ENCODE measurements at regions not wholly inside any gene's neighbourhood (a gene's known extent, or its start where the extent isn't known, plus 50 kb on each side); places are given as distances from the start of the nearest gene placed in this dataset.

DNA sequence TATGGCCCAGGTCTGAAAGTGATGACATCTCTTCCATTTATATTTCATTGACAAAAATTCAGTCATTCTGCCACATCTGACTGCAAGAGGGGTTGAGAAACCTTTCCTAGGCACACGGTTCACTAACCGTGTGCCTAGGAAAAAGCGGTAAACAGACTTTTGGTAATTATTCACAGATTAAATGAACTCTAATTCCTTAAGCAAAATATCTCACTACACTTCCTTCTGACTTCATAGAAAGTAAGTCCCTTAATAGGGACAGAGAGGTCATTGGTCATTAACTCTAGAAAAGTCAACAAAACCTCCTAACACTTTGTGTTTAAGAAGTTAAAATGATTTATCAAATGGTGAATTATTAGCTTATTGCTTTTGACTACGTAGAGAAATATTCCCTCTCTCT lies 205.1 kb downstream of the PDHA2 start:
- H3K27me3 Mint-ChIP-seq = no peaks in the 10 kb centered on the region
- H3K27ac ChIP-seq (ENCODE audit: low read depth, low read length) = no peak overlapping the region
- peaks cover 0 to 7% (median 0%) of the 10 kb centered on the region in 11 donors for H3K9me3 Mint-ChIP-seq
- ChIA-PET POLR2A (no interaction called here), CTCF (no interaction called here)
- H3K4me1 ChIP-seq (ENCODE audit: control insufficient read depth in 2 of 2, insufficient read depth in 2 of 2, low read length in 2 of 2) = no peaks in the 10 kb centered on the region
- H3K4me3 ChIP-seq (ENCODE audit: low read length) = no peak overlapping the region
- DNase-seq (no peak), ATAC-seq (no peak)
- H3K4me3 Mint-ChIP-seq = no peak overlapping the region
- H3K36me3 Mint-ChIP-seq = no peaks in the 10 kb centered on the region
- H3K27me3 ChIP-seq (ENCODE audit: control insufficient read depth in 2 of 2, insufficient read depth in 2 of 2, low read length in 2 of 2) = no peaks in the 10 kb centered on the region
- H3K4me1 Mint-ChIP-seq = no peaks in the 10 kb centered on the region
- no peaks in the 10 kb centered on the region for H3K36me3 ChIP-seq (ENCODE audit: control insufficient read depth in 2 of 3, insufficient read depth in 3 of 3, low read length in 3 of 3)
- H3K9me3 ChIP-seq (ENCODE audit: control insufficient read depth in 2 of 3, low read length in 3 of 3) = no peaks in the 10 kb centered on the region
- intact Hi-C loops (cut with micrococcal nuclease) = no loop called here
- H3K27ac Mint-ChIP-seq = no peak overlapping the region

GRCh38 chr4:96052827-96053226 lies 212.9 kb downstream of the PDHA2 start:
- H3K36me3 Mint-ChIP-seq = no peaks in the 10 kb centered on the region
- no peaks in the 10 kb centered on the region for H3K36me3 ChIP-seq (ENCODE audit: control insufficient read depth in 2 of 3, insufficient read depth in 3 of 3, low read length in 3 of 3)
- ATAC-seq (no peak), DNase-seq (no peak)
- H3K9me3 ChIP-seq (ENCODE audit: control insufficient read depth in 2 of 3, low read length in 3 of 3) = no peaks in the 10 kb centered on the region
- H3K27ac Mint-ChIP-seq = no peak overlapping the region
- H3K4me1 ChIP-seq (ENCODE audit: control insufficient read depth in 2 of 2, insufficient read depth in 2 of 2, low read length in 2 of 2) = no peaks in the 10 kb centered on the region
- intact Hi-C loops (cut with micrococcal nuclease) = no loop called here
- no peaks in the 10 kb centered on the region for H3K4me1 Mint-ChIP-seq
- no peak overlapping the region for H3K4me3 ChIP-seq (ENCODE audit: low read length)
- H3K9me3 Mint-ChIP-seq = peaks cover 0 to 3% (median 0%) of the 10 kb centered on the region in 11 donors
- no peak overlapping the region for H3K4me3 Mint-ChIP-seq
- ChIA-PET CTCF (no interaction called here), POLR2A (no interaction called here)
- H3K27me3 Mint-ChIP-seq = peaks cover 0 to 6% (median 0%) of the 10 kb centered on the region in 5 donors
- no peak overlapping the region for H3K27ac ChIP-seq (ENCODE audit: low read depth, low read length)
- H3K27me3 ChIP-seq (ENCODE audit: control insufficient read depth in 2 of 2, insufficient read depth in 2 of 2, low read length in 2 of 2) = no peaks in the 10 kb centered on the region

GRCh38 chr4:96056346-96056934 lies 216.5 kb downstream of the PDHA2 start:
- Mint-ChIP-seq H3K27ac (no peak overlapping the region), H3K36me3 (no peaks in the 10 kb centered on the region), H3K9me3 (peaks cover 0 to 5% (median 0%) of the 10 kb centered on the region in 11 donors), H3K4me3 (no peak overlapping the region), H3K4me1 (no peaks in the 10 kb centered on the region), H3K27me3 (peaks cover 0 to 6% (median 0%) of the 10 kb centered on the region in 5 donors)
- ATAC-seq (no peak), DNase-seq (no peak)
- intact Hi-C loops (cut with micrococcal nuclease) = no loop called here
- no peaks in the 10 kb centered on the region for H3K9me3 ChIP-seq (ENCODE audit: control insufficient read depth in 2 of 3, low read length in 3 of 3)
- no peak overlapping the region for H3K27ac ChIP-seq (ENCODE audit: low read depth, low read length)
- ChIA-PET POLR2A (no interaction called here), CTCF (no interaction called here)
- no peaks in the 10 kb centered on the region for H3K36me3 ChIP-seq (ENCODE audit: control insufficient read depth in 2 of 3, insufficient read depth in 3 of 3, low read length in 3 of 3)
- no peaks in the 10 kb centered on the region for H3K27me3 ChIP-seq (ENCODE audit: control insufficient read depth in 2 of 2, insufficient read depth in 2 of 2, low read length in 2 of 2)
- H3K4me3 ChIP-seq (ENCODE audit: low read length) = no peak overlapping the region
- no peaks in the 10 kb centered on the region for H3K4me1 ChIP-seq (ENCODE audit: control insufficient read depth in 2 of 2, insufficient read depth in 2 of 2, low read length in 2 of 2)

DNA sequence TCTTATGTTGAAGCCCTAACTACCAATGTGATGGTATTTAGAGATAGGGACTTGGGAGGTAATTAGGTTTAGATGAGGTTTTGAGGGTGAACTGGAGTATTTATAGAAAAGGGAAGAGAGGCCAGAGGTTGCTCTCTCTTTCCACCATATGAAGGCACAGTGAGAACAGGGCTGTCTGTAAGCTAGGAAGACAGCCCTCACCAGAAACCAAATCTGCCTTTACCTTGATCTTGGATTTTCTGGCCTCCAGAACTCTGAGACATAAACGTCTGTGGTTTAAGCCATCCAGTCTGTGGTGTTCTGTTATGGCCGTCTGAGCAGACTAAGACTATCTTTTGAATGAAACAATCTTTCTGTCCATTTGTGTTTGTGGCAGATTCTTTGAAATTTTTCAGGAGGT lies 223.7 kb downstream of the PDHA2 start:
- no peak overlapping the region for H3K27ac Mint-ChIP-seq
- H3K4me3 ChIP-seq (ENCODE audit: low read length) = no peak overlapping the region
- POLR2A ChIA-PET = no interaction called here
- no peak overlapping the region for H3K4me3 Mint-ChIP-seq
- no peaks in the 10 kb centered on the region for H3K27me3 ChIP-seq (ENCODE audit: control insufficient read depth in 2 of 2, insufficient read depth in 2 of 2, low read length in 2 of 2)
- no peaks in the 10 kb centered on the region for H3K27me3 Mint-ChIP-seq
- ATAC-seq = no peak
- H3K4me1 Mint-ChIP-seq = no peaks in the 10 kb centered on the region
- H3K9me3 Mint-ChIP-seq = peaks cover 0 to 10% (median 0%) of the 10 kb centered on the region in 11 donors
- intact Hi-C loops (cut with micrococcal nuclease) = no loop called here
- no peak overlapping the region for H3K27ac ChIP-seq (ENCODE audit: low read depth, low read length)
- no peaks in the 10 kb centered on the region for H3K4me1 ChIP-seq (ENCODE audit: control insufficient read depth in 2 of 2, insufficient read depth in 2 of 2, low read length in 2 of 2)
- no peaks in the 10 kb centered on the region for H3K9me3 ChIP-seq (ENCODE audit: control insufficient read depth in 2 of 3, low read length in 3 of 3)
- no peak for DNase-seq
- H3K36me3 ChIP-seq (ENCODE audit: control insufficient read depth in 2 of 3, insufficient read depth in 3 of 3, low read length in 3 of 3) = no peaks in the 10 kb centered on the region
- H3K36me3 Mint-ChIP-seq = no peaks in the 10 kb centered on the region
- CTCF ChIA-PET = no interaction called here

GRCh38 chr4:96073461-96073860 lies 233.6 kb downstream of the PDHA2 start:
- Mint-ChIP-seq H3K36me3 (no peaks in the 10 kb centered on the region), H3K27ac (no peak overlapping the region), H3K4me3 (no peak overlapping the region), H3K4me1 (no peaks in the 10 kb centered on the region), H3K27me3 (no peaks in the 10 kb centered on the region), H3K9me3 (peaks cover 0 to 10% (median 0%) of the 10 kb centered on the region in 11 donors)
- no peak for DNase-seq
- H3K36me3 ChIP-seq (ENCODE audit: control insufficient read depth in 2 of 3, insufficient read depth in 3 of 3, low read length in 3 of 3) = no peaks in the 10 kb centered on the region
- intact Hi-C loops (cut with micrococcal nuclease) = no loop called here
- no peak overlapping the region for H3K4me3 ChIP-seq (ENCODE audit: low read length)
- ATAC-seq = no peak
- CTCF ChIA-PET = no interaction called here
- H3K27me3 ChIP-seq (ENCODE audit: control insufficient read depth in 2 of 2, insufficient read depth in 2 of 2, low read length in 2 of 2) = no peaks in the 10 kb centered on the region
- H3K4me1 ChIP-seq (ENCODE audit: control insufficient read depth in 2 of 2, insufficient read depth in 2 of 2, low read length in 2 of 2) = no peaks in the 10 kb centered on the region
- no peaks in the 10 kb centered on the region for H3K9me3 ChIP-seq (ENCODE audit: control insufficient read depth in 2 of 3, low read length in 3 of 3)
- H3K27ac ChIP-seq (ENCODE audit: low read depth, low read length) = no peak overlapping the region
- POLR2A ChIA-PET = no interaction called here

DNA sequence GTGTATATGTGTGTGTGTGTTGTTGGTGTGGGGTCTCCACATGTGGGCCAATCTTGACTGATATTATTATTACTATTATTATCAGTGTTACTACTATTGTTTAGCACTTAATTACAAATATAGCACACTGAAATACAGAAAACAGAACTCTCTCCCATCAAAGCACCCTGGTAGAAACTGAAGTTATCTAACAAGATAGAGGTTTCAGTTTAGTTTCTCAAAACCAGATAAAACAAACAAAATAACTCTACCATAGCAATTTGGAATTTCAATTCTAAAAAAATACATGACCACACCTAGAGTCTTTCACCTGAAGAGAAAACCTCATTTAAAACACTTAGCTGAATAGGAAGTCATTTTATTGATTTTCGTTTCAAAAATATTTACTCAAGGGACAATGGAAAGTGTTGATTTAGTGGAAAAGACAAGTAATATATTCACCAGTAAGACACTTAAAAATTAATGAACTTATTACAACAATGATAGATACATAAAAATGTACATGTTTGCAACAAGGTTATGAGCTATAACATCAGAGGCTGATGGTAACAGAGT lies 252.3 kb downstream of the PDHA2 start:
- intact Hi-C loops (cut with micrococcal nuclease) = no loop called here
- DNase-seq (no peak), ATAC-seq (no peak)
- Histone ChIP-seq H3K27ac (ENCODE audit: low read depth, low read length) (no peak overlapping the region), H3K36me3 (ENCODE audit: control insufficient read depth in 2 of 3, insufficient read depth in 3 of 3, low read length in 3 of 3) (no peaks in the 10 kb centered on the region), H3K27me3 (ENCODE audit: control insufficient read depth in 2 of 2, insufficient read depth in 2 of 2, low read length in 2 of 2) (no peaks in the 10 kb centered on the region), H3K4me1 (ENCODE audit: control insufficient read depth in 2 of 2, insufficient read depth in 2 of 2, low read length in 2 of 2) (no peaks in the 10 kb centered on the region), H3K4me3 (ENCODE audit: low read length) (no peak overlapping the region), H3K9me3 (ENCODE audit: control insufficient read depth in 2 of 3, low read length in 3 of 3) (no peaks in the 10 kb centered on the region)
- H3K4me1 Mint-ChIP-seq = no peaks in the 10 kb centered on the region
- H3K27ac Mint-ChIP-seq = no peak overlapping the region
- peaks cover 0 to 13% (median 0%) of the 10 kb centered on the region in 11 donors for H3K9me3 Mint-ChIP-seq
- POLR2A ChIA-PET = no interaction called here
- H3K36me3 Mint-ChIP-seq = no peaks in the 10 kb centered on the region
- no peaks in the 10 kb centered on the region for H3K27me3 Mint-ChIP-seq
- H3K4me3 Mint-ChIP-seq = no peak overlapping the region
- CTCF ChIA-PET = no interaction called here

DNA sequence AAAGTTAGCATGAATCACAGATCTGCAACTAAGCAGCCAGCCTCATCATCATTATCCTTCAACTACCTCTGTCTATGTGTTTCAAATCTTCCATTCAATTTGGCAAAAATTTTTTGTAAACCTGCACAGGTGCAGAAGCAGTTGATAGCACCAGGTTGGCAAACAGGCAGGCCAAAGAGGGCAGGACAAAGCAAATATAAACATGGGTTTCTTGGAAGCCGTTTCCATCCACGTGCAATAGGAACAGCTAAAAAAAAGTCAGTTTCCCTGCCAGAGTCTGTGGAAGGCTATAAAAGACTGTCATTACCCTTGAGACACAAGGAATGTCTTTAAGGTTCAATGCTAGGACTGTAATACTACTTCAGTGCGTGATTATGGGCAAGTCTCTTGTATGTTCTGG lies 253.2 kb downstream of the PDHA2 start:
- ChIA-PET CTCF (no interaction called here), POLR2A (no interaction called here)
- intact Hi-C loops (cut with micrococcal nuclease) = no loop called here
- H3K9me3 Mint-ChIP-seq = peaks cover 0 to 13% (median 0%) of the 10 kb centered on the region in 11 donors
- H3K36me3 Mint-ChIP-seq = no peaks in the 10 kb centered on the region
- no peak overlapping the region for H3K4me3 Mint-ChIP-seq
- H3K27me3 Mint-ChIP-seq = no peaks in the 10 kb centered on the region
- Histone ChIP-seq H3K9me3 (ENCODE audit: control insufficient read depth in 2 of 3, low read length in 3 of 3) (no peaks in the 10 kb centered on the region), H3K4me3 (ENCODE audit: low read length) (no peak overlapping the region), H3K36me3 (ENCODE audit: control insufficient read depth in 2 of 3, insufficient read depth in 3 of 3, low read length in 3 of 3) (no peaks in the 10 kb centered on the region), H3K4me1 (ENCODE audit: control insufficient read depth in 2 of 2, insufficient read depth in 2 of 2, low read length in 2 of 2) (no peaks in the 10 kb centered on the region), H3K27me3 (ENCODE audit: control insufficient read depth in 2 of 2, insufficient read depth in 2 of 2, low read length in 2 of 2) (no peaks in the 10 kb centered on the region), H3K27ac (ENCODE audit: low read depth, low read length) (no peak overlapping the region)
- no peak overlapping the region for H3K27ac Mint-ChIP-seq
- no peak for ATAC-seq
- H3K4me1 Mint-ChIP-seq = no peaks in the 10 kb centered on the region
- DNase-seq = no peak

All from naive thymus-derived CD4-positive, alpha-beta T cell (primary cell).